GM21390 (cell line): ENCODE measurements at regions not wholly inside any gene's neighbourhood (a gene's known extent, or its start where the extent isn't known, plus 50 kb on each side); places are given as distances from the start of the nearest gene placed in this dataset.
"Not testable (repeated sequence)": the region's sequence is repeated elsewhere in the genome, so short reads cannot be mapped to it uniquely, and the experiment has no call there.

Source experiments
- ATAC-seq: cut with Tn5 transposase; IDR thresholded peaks from one replicate; pipeline ENCODE4 v1.9.1; 2021; ENCODE audit not compliant: unreplicated experiment

DNA sequence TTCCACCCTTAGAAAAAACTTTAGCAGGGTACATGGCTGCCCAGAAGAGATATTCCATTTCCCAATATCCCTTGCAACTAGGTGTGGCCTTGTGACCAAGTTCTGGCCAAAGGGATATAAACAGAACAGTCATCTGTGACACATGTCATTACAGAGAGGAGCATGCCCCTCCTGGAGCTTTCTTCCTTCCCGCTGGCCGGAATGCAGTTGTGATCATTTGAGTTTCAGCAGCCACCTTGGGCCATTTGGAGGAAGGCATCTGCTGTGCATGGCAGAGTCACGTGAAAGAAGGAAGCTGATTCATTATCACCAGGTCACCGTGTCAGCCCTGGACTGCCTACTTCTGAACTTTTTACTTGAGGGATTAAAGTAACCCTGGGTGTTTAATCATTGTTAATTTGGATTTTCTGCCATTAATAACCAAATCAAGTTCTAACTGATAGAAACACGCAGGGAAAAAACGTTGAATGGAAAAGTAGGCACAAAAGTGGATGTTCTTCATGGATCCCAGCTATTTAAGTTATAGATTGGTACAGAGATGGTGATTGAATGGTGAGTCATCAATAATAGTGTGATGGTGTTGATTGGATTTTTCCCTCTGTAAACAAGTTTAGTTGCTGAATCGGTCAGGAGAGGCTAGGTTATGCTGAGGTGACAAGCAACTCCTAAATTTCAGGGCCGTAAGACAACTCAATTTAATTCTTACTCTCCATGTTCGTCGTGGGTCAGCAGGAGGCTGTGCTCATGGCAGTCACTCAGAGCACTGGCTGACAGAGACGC, 80.7 kb upstream of the CCDC167 start:
- no peak for ATAC-seq

GRCh38 chr6:37579444-37580067, 79.9 kb upstream of the CCDC167 start:
- ATAC-seq = no peak

GRCh38 chr6:37578104-37578503, 78.4 kb upstream of the CCDC167 start:
- no peak for ATAC-seq

DNA sequence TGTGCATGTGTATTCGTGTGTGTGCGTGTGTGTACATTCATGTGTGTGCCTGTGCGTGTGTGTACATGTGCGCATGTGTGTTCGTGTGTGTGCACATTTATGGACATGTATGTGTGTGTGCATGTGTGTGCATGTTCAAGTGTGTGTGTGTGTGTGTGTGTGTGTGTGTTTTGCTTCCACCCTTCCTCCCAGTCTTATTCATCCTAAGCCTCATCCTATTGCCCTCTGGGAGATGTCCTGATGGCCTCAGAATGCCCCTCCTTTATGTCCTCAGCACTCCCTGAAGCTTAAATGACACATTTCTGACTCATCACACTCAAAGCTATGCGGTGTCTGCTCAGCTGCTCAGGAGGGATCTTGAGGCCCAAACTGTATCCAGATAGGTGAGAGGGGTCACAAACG, 76.6 kb upstream of the CCDC167 start:
- ATAC-seq = no peak

DNA sequence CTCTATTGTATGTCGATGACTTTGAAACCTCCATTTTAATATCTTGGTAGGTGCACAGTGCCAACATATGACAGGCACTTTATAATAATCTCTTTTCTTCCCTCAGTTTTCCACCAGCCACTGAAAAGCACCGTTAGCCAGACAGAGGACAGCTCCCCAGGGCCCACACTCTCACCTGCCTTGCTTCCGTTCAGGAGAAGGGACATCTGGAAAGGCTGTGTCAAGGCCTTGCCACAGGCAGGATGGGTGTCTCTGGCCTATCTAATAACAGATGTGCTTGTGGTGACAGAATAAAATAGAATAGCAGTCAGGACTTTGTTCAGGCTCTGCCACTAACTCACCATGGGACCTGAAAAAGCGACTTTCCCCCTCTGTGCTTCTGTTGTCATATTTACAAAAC, 75.5 kb upstream of the CCDC167 start:
- ATAC-seq = no peak

DNA sequence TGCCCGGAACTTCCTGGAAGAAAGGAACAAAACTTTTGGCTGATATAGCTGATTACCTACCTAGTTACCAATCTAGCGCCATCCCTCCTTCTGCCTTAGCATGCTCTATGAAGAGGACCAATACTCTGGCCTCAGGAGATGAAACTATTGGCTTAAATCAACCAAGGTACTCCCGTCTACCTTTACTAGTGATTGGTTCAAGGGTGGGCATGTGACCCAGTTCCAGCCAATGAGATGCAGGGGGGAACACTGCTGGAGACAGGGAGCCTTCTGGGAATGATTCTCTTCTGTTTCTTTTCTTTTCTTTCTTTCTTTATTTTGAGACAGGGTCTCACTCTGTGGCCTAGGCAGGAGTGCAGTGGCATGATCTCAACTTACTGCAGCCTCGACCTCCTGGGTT, 72.6 kb upstream of the CCDC167 start:
- ATAC-seq = no peak

GRCh38 chr6:37570482-37571133, 70.9 kb upstream of the CCDC167 start:
- ATAC-seq = no peak

- ATAC-seq = no peak
Observed at GRCh38 chr6:37569743-37570481, 70.2 kb upstream of the CCDC167 start.

DNA sequence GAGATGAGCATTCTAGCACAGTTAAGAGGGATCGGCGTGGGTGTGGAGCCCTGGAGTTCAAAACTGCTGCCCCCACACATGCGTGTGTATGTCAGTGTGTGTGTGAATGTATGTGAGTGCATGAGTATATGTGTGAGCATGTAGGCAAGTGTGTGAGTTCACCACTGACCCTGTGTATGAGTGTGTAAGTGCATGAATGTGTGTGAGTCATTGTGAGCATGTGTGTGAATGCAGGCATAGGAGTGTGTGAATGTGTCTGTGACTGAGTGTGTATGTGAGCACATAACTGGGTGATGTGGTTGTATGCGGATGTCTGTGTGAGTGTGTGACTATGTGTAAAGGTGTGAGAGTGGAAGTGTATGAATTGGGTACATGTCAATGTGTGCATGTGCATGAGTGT, 69.6 kb upstream of the CCDC167 start:
- ATAC-seq = no peak

DNA sequence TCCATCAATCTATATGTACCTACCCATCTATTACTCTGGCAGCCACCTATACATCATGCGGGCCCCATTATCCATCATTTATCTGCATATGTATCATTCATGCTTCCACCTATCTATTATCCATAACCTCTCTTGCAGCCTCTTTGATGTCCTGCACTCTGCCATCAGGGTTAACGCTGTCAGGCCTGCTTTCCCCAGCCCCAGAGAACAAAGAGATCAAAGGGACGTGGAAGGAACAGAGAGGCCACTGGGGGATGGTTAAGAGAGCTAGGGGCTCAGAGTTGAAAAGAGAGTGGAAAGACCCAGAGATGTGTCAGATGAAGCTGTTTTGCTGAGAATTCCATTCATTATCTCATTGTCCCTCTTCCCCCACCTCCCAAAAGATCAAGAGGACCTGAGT, 67.3 kb upstream of the CCDC167 start:
- no peak for ATAC-seq

DNA sequence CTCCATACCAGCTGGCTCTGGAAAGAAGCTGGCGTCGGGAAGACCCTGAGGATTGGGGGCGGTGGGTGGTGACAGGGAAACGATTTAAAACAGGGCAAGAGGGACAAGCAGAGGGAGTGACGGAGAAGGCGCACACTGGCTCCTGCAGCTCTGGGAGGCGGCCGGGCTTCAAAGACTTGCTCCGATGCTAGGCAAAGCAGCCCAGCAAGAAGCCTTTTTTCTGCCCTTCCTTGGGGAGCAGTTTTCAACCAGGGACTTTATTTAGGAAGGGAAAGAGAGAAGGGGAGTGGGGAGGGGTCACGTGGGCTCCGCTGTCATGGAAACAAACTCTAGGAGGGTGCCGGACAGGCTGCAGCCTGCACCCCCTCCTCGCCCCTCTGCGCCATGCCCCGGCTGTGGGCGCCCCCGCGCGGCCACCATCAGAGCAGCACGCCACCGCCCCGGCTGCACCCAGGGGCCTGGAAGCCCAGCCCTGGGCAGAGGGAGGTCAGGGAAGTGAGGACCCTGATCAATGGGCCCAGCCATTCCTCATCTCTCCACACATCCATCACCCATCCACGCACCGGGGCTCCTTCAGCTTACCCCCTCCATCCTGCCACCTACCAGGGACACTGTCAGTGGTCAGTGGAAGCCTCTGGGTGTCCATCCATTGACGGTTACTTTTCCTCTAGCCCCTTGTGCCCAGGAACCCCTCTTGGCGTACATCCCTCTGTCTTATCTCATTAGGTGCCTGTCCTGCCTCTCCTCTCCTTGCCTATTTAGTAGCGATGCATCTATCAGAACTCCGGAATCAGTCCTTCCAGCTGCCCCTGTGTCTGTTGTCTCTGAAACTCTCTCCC, 66.6 kb upstream of the CCDC167 start:
- ATAC-seq = peak; percentile 42

- ATAC-seq = no peak
Observed at GRCh38 chr6:37565267-37566110, 65.8 kb upstream of the CCDC167 start.

GRCh38 chr6:37562926-37563288, 63.2 kb upstream of the CCDC167 start:
- ATAC-seq = not testable (repeated sequence)

DNA sequence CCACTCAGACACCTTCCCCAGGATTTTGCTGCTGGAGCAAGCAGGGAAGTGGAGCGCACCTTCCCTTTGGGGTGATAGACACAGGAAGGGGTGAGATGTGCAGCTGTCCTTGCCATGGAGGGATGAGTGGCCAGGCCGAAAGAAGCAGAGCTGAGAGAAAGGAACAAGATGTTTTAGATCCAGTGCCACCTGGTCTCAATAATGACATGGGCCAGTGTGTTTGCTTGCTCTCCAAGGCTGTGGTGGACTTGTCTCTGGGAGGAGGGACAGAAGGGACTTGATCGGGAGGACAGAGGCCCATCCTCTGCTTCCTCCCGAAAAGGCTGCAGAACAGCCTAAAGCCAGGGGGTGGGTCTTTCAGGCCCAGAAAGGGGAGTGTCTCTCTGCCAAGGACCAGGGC, 61.7 kb upstream of the CCDC167 start:
- no peak for ATAC-seq

GRCh38 chr6:37560737-37561103, 61.0 kb upstream of the CCDC167 start:
- ATAC-seq = no peak

- no peak for ATAC-seq
Observed at GRCh38 chr6:37559501-37559900, 59.8 kb upstream of the CCDC167 start.

DNA sequence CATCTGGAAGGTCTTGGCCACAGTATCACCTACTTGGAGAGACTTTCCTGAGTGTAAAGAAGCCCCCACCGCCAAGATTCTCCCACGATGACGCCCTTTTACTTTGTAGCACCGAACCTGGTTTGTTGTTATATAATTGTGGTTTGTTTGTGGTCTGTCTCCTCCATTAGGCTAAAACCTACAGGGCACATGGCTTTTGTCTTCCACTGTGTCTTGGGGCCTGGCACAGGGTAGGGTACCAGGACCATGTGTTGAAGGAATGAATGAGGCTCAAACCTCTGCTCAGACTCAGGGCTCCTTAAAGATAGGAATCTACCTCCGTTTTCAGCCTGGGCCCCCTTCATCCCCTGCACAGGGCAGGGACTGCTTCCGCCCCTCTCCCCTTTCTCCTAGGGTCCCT, 59.4 kb upstream of the CCDC167 start:
- ATAC-seq = no peak

DNA sequence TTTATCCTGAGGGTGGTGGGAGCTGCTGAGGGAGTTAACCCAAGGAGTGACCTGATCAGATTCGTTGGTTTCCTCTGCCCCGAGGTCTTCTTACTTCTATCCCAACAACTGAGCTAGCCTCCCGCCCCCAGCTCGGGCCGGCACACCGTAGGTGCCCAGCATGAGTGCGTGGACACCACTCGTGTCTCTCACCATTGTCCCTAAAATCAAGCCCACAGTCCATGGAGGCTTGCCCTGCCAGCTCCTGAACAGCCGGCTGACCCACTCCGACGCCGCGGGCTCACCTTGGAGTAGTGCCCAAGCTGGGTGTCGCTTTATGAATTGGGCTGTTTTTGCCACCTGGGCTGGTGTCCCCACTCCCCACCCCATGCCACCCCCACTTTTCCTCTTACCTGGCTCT, 59.0 kb upstream of the CCDC167 start:
- no peak for ATAC-seq

- no peak for ATAC-seq
Observed at GRCh38 chr6:37558168-37558567, 58.5 kb upstream of the CCDC167 start.

DNA sequence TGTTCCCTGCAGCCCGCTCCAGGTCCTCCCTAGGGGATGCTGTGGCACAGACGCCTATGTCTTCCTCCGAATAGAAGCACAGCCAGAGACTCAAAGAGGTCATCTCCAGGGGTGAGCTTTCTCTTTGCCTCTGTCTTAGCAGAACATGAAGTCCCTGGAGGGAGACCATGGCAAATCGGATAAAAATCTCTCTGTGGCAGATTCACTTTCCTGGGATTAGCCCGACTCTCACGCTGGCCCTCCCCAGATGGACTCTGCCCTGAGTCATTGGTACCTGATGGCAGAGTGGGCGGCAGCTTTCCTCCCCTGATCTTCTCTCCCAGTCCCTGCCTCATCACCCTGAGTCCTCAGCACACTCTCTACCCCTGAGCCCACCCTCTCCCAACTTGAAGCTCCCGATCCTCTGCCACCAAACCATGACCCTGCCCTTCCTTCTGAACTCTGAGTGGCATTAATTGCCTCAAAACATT, 58.0 kb upstream of the CCDC167 start:
- ATAC-seq = no peak
